WI38 (cell line): ENCODE measurements at regions not wholly inside any gene's neighbourhood (a gene's known extent, or its start where the extent isn't known, plus 50 kb on each side); places are given as distances from the start of the nearest gene placed in this dataset.

Experiments used
- H3K4me3 ChIP-seq: 2 replicates; pipeline ENCODE4 v1.5.1; 2011; ENCODE audit warnings: low read depth, mild to moderate bottlenecking, control low read depth, low read length
- TF ChIP-seq, protein P1 (sequence below): IDR thresholded peaks from 2 replicates; pipeline ENCODE4 v1.5.1; 2012; ENCODE audit warnings: low read depth, mild to moderate bottlenecking, control low read depth, low read length

DNA sequence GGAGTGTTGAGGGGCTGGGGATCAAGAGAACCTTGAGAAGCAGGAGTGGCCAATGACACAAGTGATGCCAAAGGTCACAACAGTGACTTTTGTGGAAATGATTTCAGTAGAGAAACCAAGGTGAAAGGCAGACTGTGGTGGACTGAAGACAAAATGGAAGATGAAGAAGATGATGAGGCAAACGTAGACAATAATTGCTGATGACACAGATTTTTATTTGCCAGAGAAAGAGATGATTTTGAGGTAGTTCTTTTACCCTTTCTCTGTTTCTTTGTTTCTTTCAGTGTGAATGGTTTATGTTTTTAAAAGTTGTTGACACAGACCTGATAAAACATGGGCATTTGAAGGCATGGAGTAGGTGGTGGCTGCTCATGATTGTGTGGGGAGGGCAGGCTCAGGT is 121.0 kb upstream of the ARGLU1 start:
- H3K4me3 ChIP-seq: no peak overlapping the region

DNA sequence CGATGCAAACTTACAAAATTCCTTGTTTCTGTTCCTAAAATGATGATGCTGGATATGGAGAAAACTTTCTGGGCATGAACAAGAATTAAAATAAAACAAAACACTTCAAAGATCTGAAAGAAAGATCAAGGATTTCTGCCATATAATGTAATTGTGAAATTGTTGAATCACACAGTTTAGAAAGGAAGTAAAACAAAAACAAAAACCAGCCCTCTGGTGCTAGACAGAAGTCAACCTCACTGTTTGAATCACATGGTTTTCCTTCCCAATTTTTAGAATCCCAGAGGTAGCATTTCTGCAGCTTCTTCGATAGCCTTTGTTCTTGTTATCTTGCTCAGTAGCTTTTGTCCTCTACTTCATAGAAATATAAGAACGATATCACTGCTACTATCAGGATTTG is 118.2 kb upstream of the ARGLU1 start:
- H3K4me3 ChIP-seq: no peak overlapping the region
- TF ChIP-seq, protein P1, sequence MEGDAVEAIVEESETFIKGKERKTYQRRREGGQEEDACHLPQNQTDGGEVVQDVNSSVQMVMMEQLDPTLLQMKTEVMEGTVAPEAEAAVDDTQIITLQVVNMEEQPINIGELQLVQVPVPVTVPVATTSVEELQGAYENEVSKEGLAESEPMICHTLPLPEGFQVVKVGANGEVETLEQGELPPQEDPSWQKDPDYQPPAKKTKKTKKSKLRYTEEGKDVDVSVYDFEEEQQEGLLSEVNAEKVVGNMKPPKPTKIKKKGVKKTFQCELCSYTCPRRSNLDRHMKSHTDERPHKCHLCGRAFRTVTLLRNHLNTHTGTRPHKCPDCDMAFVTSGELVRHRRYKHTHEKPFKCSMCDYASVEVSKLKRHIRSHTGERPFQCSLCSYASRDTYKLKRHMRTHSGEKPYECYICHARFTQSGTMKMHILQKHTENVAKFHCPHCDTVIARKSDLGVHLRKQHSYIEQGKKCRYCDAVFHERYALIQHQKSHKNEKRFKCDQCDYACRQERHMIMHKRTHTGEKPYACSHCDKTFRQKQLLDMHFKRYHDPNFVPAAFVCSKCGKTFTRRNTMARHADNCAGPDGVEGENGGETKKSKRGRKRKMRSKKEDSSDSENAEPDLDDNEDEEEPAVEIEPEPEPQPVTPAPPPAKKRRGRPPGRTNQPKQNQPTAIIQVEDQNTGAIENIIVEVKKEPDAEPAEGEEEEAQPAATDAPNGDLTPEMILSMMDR: no peak

More for the DNA sequence above, 121.0 kb upstream of the ARGLU1 start:
- TF ChIP-seq, protein P1: no peak

DNA sequence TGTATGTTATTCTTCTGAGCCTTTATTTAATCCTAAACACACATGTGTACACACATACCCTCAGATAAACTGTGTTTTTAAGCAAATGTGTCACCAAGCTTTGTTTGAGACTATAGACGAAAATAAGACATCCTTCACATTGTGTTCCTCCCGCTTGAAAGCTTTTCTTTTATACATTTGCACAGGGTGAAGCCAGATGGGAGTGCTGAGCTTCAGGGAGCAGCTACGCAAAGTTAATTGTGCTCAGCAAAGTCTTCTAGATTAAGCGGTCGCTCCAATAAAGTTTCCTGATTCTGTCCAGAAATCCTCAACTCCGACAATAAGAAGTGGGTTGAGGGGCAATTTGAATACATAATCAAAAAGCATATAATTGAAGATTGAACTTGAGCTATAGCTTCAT is 117.2 kb upstream of the ARGLU1 start:
- TF ChIP-seq, protein P1: no peak

DNA sequence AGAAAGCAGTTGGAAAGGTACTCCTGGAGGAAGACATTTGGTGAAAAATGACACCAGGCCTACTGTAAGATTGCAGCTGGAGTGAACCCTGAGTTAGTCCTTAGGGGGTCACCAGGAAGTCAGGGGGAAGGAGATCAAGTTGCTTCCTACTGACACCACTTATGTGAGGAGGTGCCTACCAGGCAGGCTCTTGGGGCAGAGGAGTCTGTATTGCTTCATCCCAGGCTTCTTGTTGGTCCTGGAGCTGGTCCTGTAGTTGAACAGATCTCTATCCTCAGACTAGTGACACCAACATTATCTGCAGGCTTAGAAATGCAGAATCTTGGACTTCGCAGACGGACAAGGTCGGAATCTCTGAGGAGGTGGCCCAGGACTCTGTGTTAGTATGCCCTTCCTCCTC is 116.0 kb upstream of the ARGLU1 start:
- TF ChIP-seq, protein P1: no peak
- H3K4me3 ChIP-seq: no peak overlapping the region

More for the DNA sequence above, 117.2 kb upstream of the ARGLU1 start:
- H3K4me3 ChIP-seq: no peak overlapping the region

DNA sequence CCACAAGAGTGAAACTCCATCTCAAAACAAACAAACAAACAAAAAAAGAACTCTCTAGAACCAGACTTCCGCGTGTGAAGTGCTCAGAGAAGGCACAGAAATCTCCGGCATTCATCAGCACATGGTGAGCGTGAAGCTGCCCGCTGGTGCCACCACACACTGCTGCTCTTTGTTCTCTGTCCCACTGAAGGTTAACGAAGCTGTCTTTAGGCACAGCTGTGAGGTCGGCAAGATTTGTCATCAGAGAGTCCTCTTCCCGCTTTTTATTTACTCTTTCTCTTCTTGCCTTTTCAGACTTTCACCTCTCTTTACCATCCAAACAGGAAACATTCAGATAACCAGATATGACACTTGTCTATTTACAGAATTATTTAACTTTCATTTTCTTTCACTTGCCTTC is 115.2 kb upstream of the ARGLU1 start:
- TF ChIP-seq, protein P1: no peak

DNA sequence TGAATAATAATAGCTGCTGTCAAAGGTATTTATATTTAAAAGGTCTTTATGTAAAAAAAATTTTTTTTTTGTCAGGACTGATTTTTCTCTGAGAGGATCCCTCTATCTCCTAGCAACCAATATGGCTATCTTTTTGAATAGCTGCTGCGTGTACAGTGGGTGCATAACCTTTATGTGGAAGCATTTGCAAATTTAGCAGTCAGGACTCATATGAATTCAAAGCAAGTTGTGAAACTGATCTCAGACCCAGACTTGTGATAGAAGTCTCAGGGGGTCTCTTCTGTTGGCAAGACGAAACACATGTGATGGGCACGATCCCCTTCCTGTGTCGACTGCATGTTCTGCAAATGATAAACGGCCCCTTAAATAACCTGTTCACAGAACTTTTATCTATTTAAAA is 114.1 kb upstream of the ARGLU1 start:
- H3K4me3 ChIP-seq: no peak overlapping the region
- TF ChIP-seq, protein P1: no peak

More for the DNA sequence above, 115.2 kb upstream of the ARGLU1 start:
- no peak overlapping the region for H3K4me3 ChIP-seq

DNA sequence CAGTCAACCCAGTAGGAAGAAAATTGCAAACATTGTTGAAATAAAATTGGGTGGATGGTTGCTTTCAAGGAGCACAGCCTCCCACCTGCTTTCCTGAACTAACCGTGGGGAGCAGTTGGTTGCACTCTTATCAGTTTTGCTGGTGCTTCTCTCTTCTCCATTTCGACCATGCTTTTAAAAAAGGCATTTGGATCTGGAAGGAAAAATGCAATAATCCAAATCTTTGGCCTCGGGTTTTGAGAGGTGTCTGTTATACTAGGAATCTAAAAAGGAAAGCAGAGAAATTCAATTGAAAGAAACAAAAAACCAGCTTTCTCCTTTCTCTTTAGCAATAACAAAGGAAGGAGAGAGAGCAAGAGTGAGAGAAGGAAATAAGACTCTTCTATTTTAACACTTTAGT is 113.6 kb upstream of the ARGLU1 start:
- TF ChIP-seq, protein P1: no peak
- H3K4me3 ChIP-seq: no peak overlapping the region
